ENCODE measurements at regions not wholly inside any gene's neighbourhood (a gene's known extent, or its start where the extent isn't known, plus 50 kb on each side); places are given as distances from the start of the nearest gene placed in this dataset.

DNA sequence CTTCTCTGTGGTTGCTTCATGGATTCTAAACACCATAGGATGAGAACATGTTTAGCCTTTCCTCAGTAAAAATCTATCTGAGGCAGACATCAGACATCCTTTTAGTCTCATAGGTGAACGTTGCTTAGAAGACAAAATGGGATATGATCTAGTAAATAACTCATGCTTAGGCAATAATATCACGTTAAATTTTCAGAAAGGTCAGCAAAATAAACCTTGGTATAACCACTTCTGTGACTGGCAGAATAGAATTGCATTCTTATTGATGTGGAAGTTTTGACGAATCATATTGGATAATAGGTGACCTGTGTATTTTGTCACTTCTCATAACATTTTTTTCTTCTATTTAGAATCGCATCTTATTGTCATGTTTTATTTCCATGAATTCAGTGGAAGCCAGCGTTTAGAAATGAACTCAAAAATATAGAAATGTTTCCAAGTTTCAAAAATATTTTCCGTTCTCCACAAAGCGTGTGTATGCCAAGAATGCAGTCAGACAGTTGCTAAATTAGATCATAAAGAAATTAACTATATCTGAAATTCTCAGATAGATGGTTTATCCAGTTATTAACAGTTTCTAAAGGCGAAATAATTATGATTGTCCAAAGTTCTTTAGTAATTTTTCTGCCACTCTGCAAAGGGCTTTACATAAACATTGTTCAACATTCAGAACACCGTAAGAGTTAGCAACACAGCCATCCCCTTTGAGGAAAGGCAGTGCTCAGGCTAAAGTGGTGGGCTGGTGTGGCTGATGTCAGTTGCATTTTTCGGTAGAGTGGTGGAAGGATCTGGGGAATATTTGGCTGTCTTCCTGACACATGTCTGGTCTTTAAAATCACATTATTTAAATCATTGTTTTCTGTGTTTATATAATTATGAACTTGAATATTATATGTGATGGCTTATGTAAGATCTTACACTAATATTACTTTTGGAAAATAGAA, 827.2 kb downstream of the MTRR start:
- TF ChIP-seq, protein P1, sequence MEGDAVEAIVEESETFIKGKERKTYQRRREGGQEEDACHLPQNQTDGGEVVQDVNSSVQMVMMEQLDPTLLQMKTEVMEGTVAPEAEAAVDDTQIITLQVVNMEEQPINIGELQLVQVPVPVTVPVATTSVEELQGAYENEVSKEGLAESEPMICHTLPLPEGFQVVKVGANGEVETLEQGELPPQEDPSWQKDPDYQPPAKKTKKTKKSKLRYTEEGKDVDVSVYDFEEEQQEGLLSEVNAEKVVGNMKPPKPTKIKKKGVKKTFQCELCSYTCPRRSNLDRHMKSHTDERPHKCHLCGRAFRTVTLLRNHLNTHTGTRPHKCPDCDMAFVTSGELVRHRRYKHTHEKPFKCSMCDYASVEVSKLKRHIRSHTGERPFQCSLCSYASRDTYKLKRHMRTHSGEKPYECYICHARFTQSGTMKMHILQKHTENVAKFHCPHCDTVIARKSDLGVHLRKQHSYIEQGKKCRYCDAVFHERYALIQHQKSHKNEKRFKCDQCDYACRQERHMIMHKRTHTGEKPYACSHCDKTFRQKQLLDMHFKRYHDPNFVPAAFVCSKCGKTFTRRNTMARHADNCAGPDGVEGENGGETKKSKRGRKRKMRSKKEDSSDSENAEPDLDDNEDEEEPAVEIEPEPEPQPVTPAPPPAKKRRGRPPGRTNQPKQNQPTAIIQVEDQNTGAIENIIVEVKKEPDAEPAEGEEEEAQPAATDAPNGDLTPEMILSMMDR (IDR thresholded peaks at IDR 0.05; ENCODE audit: poor library complexity, severe bottlenecking) = no peak
- TF ChIP-seq EZH2 (IDR thresholded peaks at IDR 0.05; ENCODE audit: borderline replicate concordance, insufficient read depth, low read length, poor library complexity, severe bottlenecking) = no peak
- no peak for TF ChIP-seq EP300 (conservative IDR thresholded peaks at IDR 0.05; ENCODE audit: poor library complexity, severe bottlenecking)
- no peak for TF ChIP-seq POLR2AphosphoS5 (IDR thresholded peaks at IDR 0.05)
- no peak for TF ChIP-seq SMC3 (conservative IDR thresholded peaks at IDR 0.05; ENCODE audit: poor library complexity)
- TF ChIP-seq TAF1 (IDR thresholded peaks at IDR 0.05; ENCODE audit: low read depth) = no peak
- TF ChIP-seq, protein P2, sequence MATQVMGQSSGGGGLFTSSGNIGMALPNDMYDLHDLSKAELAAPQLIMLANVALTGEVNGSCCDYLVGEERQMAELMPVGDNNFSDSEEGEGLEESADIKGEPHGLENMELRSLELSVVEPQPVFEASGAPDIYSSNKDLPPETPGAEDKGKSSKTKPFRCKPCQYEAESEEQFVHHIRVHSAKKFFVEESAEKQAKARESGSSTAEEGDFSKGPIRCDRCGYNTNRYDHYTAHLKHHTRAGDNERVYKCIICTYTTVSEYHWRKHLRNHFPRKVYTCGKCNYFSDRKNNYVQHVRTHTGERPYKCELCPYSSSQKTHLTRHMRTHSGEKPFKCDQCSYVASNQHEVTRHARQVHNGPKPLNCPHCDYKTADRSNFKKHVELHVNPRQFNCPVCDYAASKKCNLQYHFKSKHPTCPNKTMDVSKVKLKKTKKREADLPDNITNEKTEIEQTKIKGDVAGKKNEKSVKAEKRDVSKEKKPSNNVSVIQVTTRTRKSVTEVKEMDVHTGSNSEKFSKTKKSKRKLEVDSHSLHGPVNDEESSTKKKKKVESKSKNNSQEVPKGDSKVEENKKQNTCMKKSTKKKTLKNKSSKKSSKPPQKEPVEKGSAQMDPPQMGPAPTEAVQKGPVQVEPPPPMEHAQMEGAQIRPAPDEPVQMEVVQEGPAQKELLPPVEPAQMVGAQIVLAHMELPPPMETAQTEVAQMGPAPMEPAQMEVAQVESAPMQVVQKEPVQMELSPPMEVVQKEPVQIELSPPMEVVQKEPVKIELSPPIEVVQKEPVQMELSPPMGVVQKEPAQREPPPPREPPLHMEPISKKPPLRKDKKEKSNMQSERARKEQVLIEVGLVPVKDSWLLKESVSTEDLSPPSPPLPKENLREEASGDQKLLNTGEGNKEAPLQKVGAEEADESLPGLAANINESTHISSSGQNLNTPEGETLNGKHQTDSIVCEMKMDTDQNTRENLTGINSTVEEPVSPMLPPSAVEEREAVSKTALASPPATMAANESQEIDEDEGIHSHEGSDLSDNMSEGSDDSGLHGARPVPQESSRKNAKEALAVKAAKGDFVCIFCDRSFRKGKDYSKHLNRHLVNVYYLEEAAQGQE (IDR thresholded peaks at IDR 0.05; ENCODE audit: borderline replicate concordance) = no peak

Data from neural cell (in vitro differentiated cells).